Fibroblast of skin of left quadriceps (primary cell): ENCODE measurements at regions not wholly inside any gene's neighbourhood (a gene's known extent, or its start where the extent isn't known, plus 50 kb on each side); places are given as distances from the start of the nearest gene placed in this dataset.
"Not testable (repeated sequence)": the region's sequence is repeated elsewhere in the genome, so short reads cannot be mapped to it uniquely, and the experiment has no call there.

Experiments
- DNase-seq, 2 experiments: peaks; one replicate each; pipeline ENCODE4 v3.0.0-alpha.2; 2013; ENCODE audit warnings: low read depth in 2 of 2

DNA sequence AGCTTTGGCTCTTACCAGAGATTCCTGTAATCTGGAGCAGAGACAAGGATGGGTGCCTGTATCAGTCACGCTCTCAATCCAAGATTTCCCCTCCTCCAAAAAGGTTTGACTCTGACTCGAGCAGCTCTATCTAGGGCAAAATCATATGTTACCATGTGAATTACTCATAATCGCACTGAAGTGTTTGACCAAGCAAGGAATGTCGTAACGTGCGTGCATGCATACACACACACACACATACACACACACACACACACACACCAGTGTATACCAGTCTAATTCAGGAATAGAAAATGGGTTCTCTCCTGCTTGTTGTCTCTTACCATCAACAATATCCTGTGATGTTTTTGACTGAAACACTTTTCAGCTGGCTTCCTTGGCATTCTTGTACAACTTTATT, 835.1 kb downstream of the KCNJ2 start:
- DNase-seq = no peak

- no peak for DNase-seq
Observed at GRCh38 chr17:71011391-71011790, 842.1 kb downstream of the KCNJ2 start.

GRCh38 chr17:71019699-71020098, 850.4 kb downstream of the KCNJ2 start:
- no peak for DNase-seq

GRCh38 chr17:71022758-71023157, 853.4 kb downstream of the KCNJ2 start:
- no peak for DNase-seq

DNA sequence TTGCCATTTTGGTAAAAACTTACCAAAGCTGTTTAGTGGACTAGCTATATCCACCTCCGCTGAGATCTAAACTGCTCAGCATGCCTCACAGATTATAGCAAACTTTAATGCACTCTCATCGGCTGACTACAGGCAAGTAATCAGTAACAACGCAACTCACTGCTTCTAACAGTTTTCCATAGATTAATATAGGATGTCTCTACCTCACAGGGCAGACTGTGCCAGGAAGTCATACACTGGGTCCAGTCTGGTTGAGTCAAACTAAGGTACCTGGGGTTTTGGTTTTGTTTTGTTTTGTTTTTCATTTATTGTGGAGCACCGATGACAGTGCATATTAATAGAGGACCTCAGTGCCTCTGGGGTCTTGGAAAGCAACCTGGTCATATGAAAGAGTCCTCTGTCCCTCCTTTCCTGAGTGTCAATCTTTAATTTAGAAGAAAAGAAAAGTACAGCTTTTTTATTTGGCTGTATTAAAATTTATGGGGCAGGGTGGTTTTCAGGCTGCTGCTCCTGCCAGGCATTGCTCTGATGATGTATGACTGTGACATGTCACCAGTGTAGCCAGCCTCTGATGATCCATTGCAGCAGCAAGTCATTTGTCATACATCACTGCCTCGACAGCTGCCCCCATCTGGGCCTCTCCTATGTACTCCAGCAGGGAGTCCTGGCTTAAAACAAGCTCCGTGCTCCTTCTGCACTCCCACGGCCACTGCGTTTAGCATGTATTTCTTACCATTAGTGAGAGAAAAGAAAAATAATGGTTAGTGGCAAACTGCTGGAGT, 854.1 kb downstream of the KCNJ2 start:
- DNase-seq = no peak

GRCh38 chr17:71024172-71024571, 854.8 kb downstream of the KCNJ2 start:
- DNase-seq = no peak

- no peak for DNase-seq
Observed at GRCh38 chr17:71024969-71025368, 855.6 kb downstream of the KCNJ2 start.

GRCh38 chr17:71029246-71029645, 859.9 kb downstream of the KCNJ2 start:
- no peak for DNase-seq

- DNase-seq = not testable (repeated sequence)
Observed at GRCh38 chr17:71031286-71031685, 862.0 kb downstream of the KCNJ2 start.

- no peak for DNase-seq
Observed at GRCh38 chr17:71032746-71033273, 863.5 kb downstream of the KCNJ2 start.

- DNase-seq = no peak
Observed at GRCh38 chr17:71033336-71033735, 864.0 kb downstream of the KCNJ2 start.

GRCh38 chr17:71035226-71035625, 865.9 kb downstream of the KCNJ2 start:
- no peak for DNase-seq

DNA sequence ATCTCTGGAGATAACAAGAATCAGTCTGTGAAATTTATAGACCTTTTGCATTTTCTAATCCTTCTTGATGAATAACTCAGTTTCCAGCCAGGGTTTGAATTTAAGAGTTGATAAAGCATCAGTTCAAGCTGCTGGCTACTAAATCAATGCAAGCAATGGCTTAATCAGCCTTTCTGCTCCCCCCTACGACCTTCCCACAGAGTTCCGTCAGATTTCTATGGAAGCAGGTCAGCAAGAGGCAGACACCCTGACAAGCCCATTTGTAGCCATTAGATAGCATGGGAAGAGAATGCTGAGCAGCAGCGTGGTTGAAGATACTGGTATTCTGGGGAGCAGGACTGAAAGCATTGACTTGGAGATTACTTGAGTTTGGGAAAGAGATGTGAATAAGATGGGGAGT, 868.1 kb downstream of the KCNJ2 start:
- no peak for DNase-seq

DNA sequence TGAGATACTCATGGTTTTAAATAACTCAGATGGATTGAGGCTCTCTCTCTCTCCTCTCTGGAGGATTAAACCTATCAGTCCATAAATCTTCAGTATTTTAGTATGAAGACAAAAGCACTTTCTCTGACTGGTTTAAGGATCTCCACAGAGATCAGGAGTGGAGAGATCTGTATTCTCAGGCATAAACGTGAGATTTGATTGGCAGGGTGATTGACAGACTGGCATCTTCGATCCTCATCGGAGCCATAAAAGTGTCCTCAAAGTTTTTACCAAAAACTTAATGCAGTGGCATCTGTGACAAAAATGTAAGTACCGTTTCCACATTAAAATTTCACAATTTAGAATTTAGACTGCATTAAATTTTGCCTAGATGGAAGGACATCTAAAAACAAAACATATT, 870.1 kb downstream of the KCNJ2 start:
- no peak for DNase-seq

- no peak for DNase-seq
Observed at GRCh38 chr17:71052971-71053370, 883.6 kb downstream of the KCNJ2 start.

- DNase-seq = no peak
Observed at GRCh38 chr17:71055128-71055527, 885.8 kb downstream of the KCNJ2 start.

DNA sequence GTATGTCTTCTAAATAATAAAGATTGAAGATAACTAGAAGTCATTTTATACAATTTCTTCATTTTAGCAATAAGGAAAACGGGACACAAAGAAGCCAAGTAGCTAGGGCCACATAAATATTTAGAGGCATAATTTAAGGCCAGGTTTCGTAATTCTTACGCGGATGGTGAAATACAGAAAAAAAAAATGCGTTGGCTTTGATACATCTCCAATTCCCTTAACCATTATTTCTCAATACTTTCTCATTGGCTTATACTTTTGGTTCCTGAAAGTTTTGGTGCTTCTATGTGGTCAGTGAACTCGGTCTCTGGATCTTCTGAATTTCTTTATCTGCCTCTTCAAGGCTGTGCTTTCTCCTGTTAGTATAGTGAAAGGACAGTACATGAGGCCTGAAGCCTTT, 888.1 kb downstream of the KCNJ2 start:
- no peak for DNase-seq

GRCh38 chr17:71057938-71058337, 888.6 kb downstream of the KCNJ2 start:
- DNase-seq = no peak

DNA sequence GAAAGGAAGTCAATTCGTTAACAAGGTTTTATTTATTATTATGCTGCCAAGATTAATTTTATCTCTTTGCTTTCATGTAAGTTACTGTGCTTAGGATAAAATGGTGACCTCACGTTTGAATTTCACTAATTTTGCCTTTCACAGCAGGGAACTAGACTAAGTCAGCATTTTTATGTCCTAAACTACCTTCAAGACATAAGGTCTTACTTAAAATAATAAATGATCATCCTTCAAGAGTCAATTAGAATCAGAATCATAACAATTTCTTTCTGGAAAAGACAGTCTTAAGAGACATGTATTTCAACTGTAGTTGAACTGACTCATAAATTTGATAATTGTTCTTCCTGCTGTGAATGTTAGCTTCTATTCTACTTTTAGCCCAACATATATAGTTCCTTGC, 893.8 kb downstream of the KCNJ2 start:
- no peak for DNase-seq

DNA sequence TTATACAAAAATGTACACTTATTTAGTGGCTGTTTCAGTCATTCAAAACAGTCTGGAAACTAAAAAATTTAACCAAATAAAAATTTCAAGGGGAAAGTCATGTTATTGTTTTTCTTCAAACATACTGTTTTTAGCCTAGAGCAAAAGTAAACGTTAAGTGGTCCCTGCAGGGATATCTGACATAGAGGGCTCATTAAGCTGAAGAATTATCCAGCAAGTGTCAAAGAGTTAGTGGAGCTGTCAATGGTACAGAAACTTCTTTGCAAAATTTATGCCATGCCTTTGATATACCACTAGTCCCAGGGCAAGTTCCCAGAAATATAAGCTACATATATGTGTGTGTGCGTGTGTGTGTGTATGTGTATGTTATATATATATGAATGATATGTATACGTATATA, 894.2 kb downstream of the KCNJ2 start:
- no peak for DNase-seq

- no peak for DNase-seq
Observed at GRCh38 chr17:71067669-71068407, 898.5 kb downstream of the KCNJ2 start.

GRCh38 chr17:71068408-71068750, 899.0 kb downstream of the KCNJ2 start:
- DNase-seq = no peak

- DNase-seq = no peak
Observed at GRCh38 chr17:71071041-71071440, 901.7 kb downstream of the KCNJ2 start.
